Suprapubic skin (tissue), 3 donors: ENCODE measurements at regions not wholly inside any gene's neighbourhood (a gene's known extent, or its start where the extent isn't known, plus 50 kb on each side); places are given as distances from the start of the nearest gene placed in this dataset.

Experiments
- CTCF ChIP-seq, 2 donors: fragments of 200-600 bp in 1 of 2; fragments of 450-650 bp in 1 of 2; sonication (generic) in 1 of 2; IDR thresholded peaks; one replicate each; pipeline ENCODE4 v1.5.1; 2016 to 2019; ENCODE audit warnings: antibody characterized with exemption in 2 of 2, mild to moderate bottlenecking in 1 of 2, moderate library complexity in 1 of 2
- POLR2A ChIP-seq, 2 donors: fragments of 450-650 bp; IDR thresholded peaks; one replicate each; pipeline ENCODE4 v1.6.1; 2017; ENCODE audit warnings: antibody characterized with exemption in 2 of 2, mild to moderate bottlenecking in 2 of 2, moderate library complexity in 2 of 2

- TF ChIP-seq CTCF (IDR thresholded peaks at IDR 0.05): no peak
- no peak for TF ChIP-seq POLR2A (IDR thresholded peaks at IDR 0.05)
Measured at GRCh38 chrX:140913802-140914501, 88.4 kb upstream of the SPANXB1 start.
